ENCODE measurements at regions not wholly inside any gene's neighbourhood (a gene's known extent, or its start where the extent isn't known, plus 50 kb on each side); places are given as distances from the start of the nearest gene placed in this dataset.
"Not testable (repeated sequence)": the region's sequence is repeated elsewhere in the genome, so short reads cannot be mapped to it uniquely, and the experiment has no call there.

GRCh38 chr1:234795711-234796437 lies 185.9 kb upstream of the IRF2BP2 start:
- not testable (repeated sequence) for DNase-seq (ENCODE audit: low read depth)

- DNase-seq (ENCODE audit: low read depth) = not testable (repeated sequence)
Observed at GRCh38 chr1:234795007-234795406, 185.0 kb upstream of the IRF2BP2 start.

GRCh38 chr1:234794452-234794851 lies 184.5 kb upstream of the IRF2BP2 start:
- not testable (repeated sequence) for DNase-seq (ENCODE audit: low read depth)

DNA sequence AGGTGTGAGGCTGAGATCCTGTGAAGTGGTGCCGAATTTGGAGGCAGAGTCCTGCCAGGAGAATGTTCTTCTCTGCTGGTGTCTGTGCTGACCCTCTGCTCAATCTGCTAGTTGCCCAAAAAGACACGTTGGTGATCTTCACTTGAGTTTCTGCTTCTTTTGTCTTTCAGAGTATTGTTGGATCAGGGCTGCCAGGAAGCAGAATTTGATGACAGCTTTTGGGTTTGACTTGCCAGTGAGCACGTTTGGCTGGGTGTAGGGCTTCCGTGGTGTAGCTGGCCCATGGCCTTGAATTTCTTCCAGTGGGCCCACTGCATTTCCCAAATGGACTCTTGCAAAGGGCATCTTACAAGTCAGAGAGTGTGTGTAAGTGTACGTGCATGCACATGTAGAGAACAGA lies 183.9 kb upstream of the IRF2BP2 start:
- DNase-seq (ENCODE audit: low read depth) = not testable (repeated sequence)

- DNase-seq (ENCODE audit: low read depth) = not testable (repeated sequence)
Observed at GRCh38 chr1:234792221-234792864, 182.4 kb upstream of the IRF2BP2 start.

DNA sequence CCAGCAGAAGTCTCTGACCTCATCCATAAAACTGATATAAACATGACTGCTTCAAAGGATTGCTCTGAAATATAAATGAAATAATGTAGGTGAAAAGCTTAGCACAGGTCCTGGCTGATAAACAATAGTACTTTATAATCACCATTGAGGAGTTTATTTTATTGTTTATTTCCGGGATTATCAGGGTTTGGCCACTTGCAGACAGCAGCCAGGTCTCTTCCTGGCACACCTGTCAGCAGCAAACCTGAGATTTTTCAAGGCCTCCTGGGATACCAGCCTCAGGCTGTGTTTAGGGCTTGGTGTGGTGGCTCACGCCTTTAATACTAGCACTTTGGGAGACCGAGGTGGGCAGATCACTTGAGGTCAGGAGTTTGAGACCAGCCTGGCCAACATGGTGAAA lies 181.6 kb upstream of the IRF2BP2 start:
- DNase-seq (ENCODE audit: low read depth) = not testable (repeated sequence)

- not testable (repeated sequence) for DNase-seq (ENCODE audit: low read depth)
Observed at GRCh38 chr1:234790333-234790732, 180.4 kb upstream of the IRF2BP2 start.

DNA sequence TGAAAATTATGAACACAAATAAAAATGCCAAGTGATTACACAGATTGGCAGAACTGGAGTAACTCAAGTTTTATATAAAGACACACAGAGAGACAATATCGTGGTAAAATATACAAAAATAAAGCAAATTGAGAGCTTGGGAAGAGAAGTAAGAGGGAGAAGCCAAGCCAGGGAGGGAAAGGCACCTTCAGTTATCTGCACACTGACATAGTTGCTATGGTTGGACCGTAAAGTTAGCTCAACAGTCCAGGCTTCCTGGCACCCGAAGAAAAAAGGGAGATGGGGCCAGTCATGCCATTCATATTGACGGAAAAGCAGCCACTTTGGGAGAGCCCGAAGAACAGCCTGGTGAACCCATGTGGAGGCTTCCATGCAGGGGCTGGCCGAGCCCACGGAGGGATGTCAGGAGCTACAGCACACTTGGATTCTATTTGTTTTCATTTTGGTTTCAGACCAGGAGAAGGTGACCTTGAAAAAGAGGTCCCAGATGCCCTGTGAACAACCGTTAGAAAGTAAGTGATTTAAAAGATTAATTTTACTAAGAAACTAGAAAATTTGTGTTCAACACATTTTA lies 177.1 kb upstream of the IRF2BP2 start:
- not testable (repeated sequence) for DNase-seq (ENCODE audit: low read depth)

DNA sequence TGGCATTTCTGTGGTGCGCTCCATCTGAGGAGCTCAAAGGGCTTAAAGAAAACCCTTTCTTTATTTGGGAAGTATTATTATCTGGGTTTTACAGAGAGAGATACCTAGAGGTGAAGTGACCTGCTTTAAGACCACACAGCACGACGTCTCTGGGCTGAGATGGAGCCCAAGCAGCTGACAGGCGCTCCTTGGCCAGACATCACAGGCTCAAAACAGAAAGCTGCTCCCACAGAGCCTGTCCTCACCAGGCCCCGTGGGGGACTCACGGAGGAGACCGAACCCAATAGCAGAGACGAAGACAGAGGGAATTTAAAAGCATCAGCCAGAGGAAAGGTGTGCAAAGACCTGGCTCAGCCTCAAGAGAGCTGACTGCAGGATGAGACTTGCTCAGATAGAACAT lies 175.9 kb upstream of the IRF2BP2 start:
- DNase-seq (ENCODE audit: low read depth) = not testable (repeated sequence)

GRCh38 chr1:234785471-234785919 lies 175.5 kb upstream of the IRF2BP2 start:
- DNase-seq (ENCODE audit: low read depth) = not testable (repeated sequence)

- DNase-seq (ENCODE audit: low read depth) = not testable (repeated sequence)
Observed at GRCh38 chr1:234784108-234784507, 174.1 kb upstream of the IRF2BP2 start.

DNA sequence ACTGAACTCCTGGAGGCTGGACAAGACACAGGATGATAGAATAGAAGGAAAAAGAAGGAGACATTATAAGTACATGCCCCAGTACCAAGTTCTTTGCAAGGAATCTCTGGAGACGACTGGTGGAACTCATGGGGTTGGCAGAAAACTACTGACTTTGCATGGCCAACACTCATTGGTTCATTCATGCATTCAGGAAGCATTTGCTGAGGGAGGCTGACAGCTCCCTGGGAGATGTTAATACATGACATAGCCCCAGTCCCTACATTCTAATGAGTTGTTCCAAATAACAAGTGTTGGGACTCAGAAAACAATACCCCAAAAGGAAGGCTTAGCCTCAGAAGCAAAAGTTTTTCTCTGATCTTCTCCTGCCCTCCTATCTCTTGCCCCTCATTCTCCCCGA lies 172.8 kb upstream of the IRF2BP2 start:
- DNase-seq (ENCODE audit: low read depth) = no peak

DNA sequence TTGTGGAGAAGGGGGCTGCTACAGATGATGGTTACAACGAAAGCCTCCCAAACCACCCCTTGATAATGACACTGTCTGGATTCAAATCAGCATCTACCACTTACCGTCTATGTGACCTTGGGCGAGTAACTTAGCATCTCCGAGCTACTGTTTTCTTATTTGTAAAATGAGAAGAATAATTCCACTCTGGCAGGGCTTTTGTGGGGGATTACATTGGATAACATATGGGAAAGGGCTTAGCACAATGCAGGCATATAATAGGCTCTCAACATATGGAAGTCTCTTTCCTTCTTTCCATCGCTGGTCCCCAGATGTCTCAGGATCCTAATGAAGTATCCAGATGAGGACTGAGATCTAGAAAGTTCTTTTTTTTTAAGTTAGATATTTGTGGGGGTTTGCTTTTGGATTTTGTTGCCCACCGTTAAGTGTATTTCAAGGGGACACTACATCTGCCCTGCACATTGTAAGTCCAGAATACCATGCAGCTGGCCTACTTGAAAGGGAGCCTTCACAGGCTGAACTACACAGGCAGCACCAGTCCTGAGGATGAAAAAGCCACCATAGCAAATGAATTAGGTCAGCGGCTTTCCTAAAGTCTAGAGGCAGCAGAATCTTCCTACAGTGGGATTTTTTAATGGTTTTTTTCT lies 172.2 kb upstream of the IRF2BP2 start:
- DNase-seq (ENCODE audit: low read depth) = no peak

- DNase-seq (ENCODE audit: low read depth) = no peak
Observed at GRCh38 chr1:234781241-234782065, 171.5 kb upstream of the IRF2BP2 start.

DNA sequence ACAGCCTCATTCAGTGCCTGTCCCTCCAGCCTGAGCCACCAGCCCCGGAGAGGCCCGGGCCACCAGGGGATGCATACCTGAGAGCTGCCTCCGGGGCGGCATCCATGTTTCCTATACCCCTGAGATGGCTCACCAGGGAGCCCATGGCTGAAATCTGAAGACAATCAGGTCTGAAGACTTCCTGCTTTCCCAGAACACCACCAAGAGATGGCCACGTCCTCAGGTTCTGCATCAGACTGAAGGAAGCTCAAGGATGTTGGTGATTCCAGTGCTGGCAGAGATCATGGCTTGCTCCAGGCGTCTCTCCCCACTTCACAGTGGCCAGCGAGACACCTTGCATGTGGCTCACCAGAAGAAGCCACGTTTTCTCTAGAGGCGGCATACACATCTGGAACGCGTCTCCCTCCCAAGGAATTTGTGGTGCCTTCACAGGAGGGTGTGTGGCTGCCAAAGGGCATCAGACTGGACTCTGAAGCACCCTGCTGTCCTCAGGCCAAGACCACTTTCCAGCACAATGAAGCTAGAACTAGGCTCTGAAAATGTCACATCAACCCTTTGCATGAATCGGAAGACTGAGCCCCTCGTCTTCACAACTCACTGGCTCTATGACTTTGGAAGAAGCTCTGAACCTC lies 170.7 kb upstream of the IRF2BP2 start:
- no peak for DNase-seq (ENCODE audit: low read depth)

- no peak for DNase-seq (ENCODE audit: low read depth)
Observed at GRCh38 chr1:234780112-234780511, 170.1 kb upstream of the IRF2BP2 start.

GRCh38 chr1:234779600-234779999 lies 169.6 kb upstream of the IRF2BP2 start:
- DNase-seq (ENCODE audit: low read depth) = not testable (repeated sequence)

GRCh38 chr1:234779160-234779538 lies 169.2 kb upstream of the IRF2BP2 start:
- DNase-seq (ENCODE audit: low read depth) = no peak

DNA sequence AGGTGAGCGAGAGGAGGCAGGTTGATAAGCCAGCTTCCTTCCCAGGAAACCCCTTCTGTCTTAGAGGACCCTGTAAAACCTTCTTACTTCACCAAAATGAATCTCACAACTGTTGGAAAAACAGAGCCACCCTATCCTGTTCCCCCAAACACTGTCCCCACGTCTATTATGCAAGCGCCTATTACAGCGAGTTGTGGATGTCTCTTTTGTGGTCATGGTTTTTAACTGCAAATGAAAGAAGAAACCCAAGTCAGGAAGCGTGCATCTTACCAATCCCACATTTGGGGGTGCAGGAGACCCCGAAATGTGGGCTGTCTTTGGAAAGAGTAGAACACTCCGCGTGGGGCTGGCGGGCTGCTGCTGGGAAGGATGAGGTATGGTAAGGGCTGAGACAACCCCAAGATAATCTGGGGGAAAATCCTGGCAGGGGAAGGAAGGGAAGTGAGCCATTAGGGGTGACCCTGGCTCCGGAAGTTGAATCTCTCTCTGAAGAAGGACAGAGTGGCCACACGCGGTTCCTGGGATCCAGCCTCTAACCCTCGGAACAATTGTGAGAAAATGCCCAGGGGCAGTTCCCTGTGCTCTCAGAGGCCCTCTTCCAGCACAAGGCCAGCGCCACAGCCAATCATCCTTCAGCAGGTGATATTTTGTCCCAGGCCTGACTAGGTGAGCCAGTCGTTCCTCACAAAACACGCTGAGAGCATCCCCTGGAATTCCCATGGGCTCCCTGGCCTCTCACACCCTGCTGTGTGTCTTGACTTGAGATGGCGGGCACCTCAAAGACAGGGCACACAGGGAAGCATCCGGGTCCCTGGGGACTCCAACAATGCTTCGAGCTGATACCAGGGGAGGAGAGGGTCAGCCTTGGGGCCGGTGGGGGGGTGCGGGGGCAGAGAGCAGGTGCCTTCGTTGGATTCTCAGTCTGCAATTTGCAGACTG lies 168.5 kb upstream of the IRF2BP2 start:
- no peak for DNase-seq (ENCODE audit: low read depth)

GRCh38 chr1:234777856-234778220 lies 167.9 kb upstream of the IRF2BP2 start:
- DNase-seq (ENCODE audit: low read depth) = no peak
